ENCODE measurements at regions not wholly inside any gene's neighbourhood (a gene's known extent, or its start where the extent isn't known, plus 50 kb on each side); places are given as distances from the start of the nearest gene placed in this dataset.

- H3K9me3 Mint-ChIP-seq: peaks cover 0 to 12% (median 0%) of the 10 kb centered on the region in 5 donors
- Histone ChIP-seq H3K4me1 (ENCODE audit: insufficient read depth, low read length) (peaks cover 4% of the 10 kb centered on the region), H3K27ac (ENCODE audit: low read depth, low read length) (no peak overlapping the region), H3K36me3 (ENCODE audit: insufficient read depth, low read length) (no peaks in the 10 kb centered on the region), H3K9me3 (ENCODE audit: low read length) (no peaks in the 10 kb centered on the region), H3K27me3 (ENCODE audit: insufficient read depth, low read length, poor library complexity, severe bottlenecking) (peaks cover 11% of the 10 kb centered on the region), H3K4me3 (ENCODE audit: low read length) (no peak overlapping the region)
- H3K4me3 Mint-ChIP-seq: peak overlapping the region in 6 of 7 donors; percentile 62 to 78 (median 72)
- ChIA-PET POLR2A (no interaction called here), CTCF (no interaction called here)
- no peaks in the 10 kb centered on the region for H3K36me3 Mint-ChIP-seq
- H3K27me3 Mint-ChIP-seq: peaks cover 32 to 65% of the 10 kb centered on the region in 2 donors
- peaks cover 12 to 22% (median 21%) of the 10 kb centered on the region in 3 donors for H3K4me1 Mint-ChIP-seq
- H3K27ac Mint-ChIP-seq: no peak overlapping the region
- no peak for DNase-seq
Observed at GRCh38 chr1:218164930-218165700, 120.0 kb upstream of the RRP15 start.

- ChIA-PET CTCF (no interaction called here), POLR2A (no interaction called here)
- H3K9me3 Mint-ChIP-seq: peaks cover 0 to 12% (median 0%) of the 10 kb centered on the region in 5 donors
- no peaks in the 10 kb centered on the region for H3K9me3 ChIP-seq (ENCODE audit: low read length)
- no peak for DNase-seq
- H3K27me3 ChIP-seq (ENCODE audit: insufficient read depth, low read length, poor library complexity, severe bottlenecking): peaks cover 11% of the 10 kb centered on the region
- no peak overlapping the region for H3K4me3 ChIP-seq (ENCODE audit: low read length)
- no peaks in the 10 kb centered on the region for H3K36me3 ChIP-seq (ENCODE audit: insufficient read depth, low read length)
- peak overlapping the region; percentile 18 to 78 (median 67) for H3K4me3 Mint-ChIP-seq
- peaks cover 32 to 61% of the 10 kb centered on the region in 2 donors for H3K27me3 Mint-ChIP-seq
- peaks cover 4% of the 10 kb centered on the region for H3K4me1 ChIP-seq (ENCODE audit: insufficient read depth, low read length)
- peaks cover 12 to 22% (median 21%) of the 10 kb centered on the region in 3 donors for H3K4me1 Mint-ChIP-seq
- no peak overlapping the region for H3K27ac ChIP-seq (ENCODE audit: low read depth, low read length)
- no peaks in the 10 kb centered on the region for H3K36me3 Mint-ChIP-seq
- H3K27ac Mint-ChIP-seq: peak overlapping the region in 1 of 8 donors; percentile 54
Observed at GRCh38 chr1:218165701-218166114, 119.4 kb upstream of the RRP15 start.

- no peak overlapping the region for H3K27ac Mint-ChIP-seq
- H3K4me1 ChIP-seq (ENCODE audit: insufficient read depth, low read length): peaks cover 4% of the 10 kb centered on the region
- CTCF ChIA-PET: no interaction called here
- H3K4me1 Mint-ChIP-seq: peaks cover 12 to 26% (median 21%) of the 10 kb centered on the region in 3 donors
- H3K27ac ChIP-seq (ENCODE audit: low read depth, low read length): no peak overlapping the region
- peaks cover 32 to 62% of the 10 kb centered on the region in 2 donors for H3K27me3 Mint-ChIP-seq
- H3K27me3 ChIP-seq (ENCODE audit: insufficient read depth, low read length, poor library complexity, severe bottlenecking): peaks cover 11% of the 10 kb centered on the region
- no peak for DNase-seq
- no peak overlapping the region for H3K4me3 ChIP-seq (ENCODE audit: low read length)
- H3K9me3 ChIP-seq (ENCODE audit: low read length): no peaks in the 10 kb centered on the region
- H3K36me3 Mint-ChIP-seq: no peaks in the 10 kb centered on the region
- no peaks in the 10 kb centered on the region for H3K36me3 ChIP-seq (ENCODE audit: insufficient read depth, low read length)
- H3K9me3 Mint-ChIP-seq: peaks cover 0 to 12% (median 0%) of the 10 kb centered on the region in 5 donors
- H3K4me3 Mint-ChIP-seq: peak overlapping the region; percentile 16 to 78 (median 62)
- POLR2A ChIA-PET: interaction anchor here (0.6 kb wide), 1 partner anchor 20 kb away, joined by 3 read pairs; no protein-coding TSS in a partner anchor
Observed at GRCh38 chr1:218166268-218166945, 118.7 kb upstream of the RRP15 start.

- no peaks in the 10 kb centered on the region for H3K4me1 ChIP-seq (ENCODE audit: insufficient read depth, low read length)
- H3K4me3 ChIP-seq (ENCODE audit: low read length): no peak overlapping the region
- peaks cover 0 to 4% (median 0%) of the 10 kb centered on the region in 5 donors for H3K9me3 Mint-ChIP-seq
- peaks cover 4% of the 10 kb centered on the region for H3K27me3 ChIP-seq (ENCODE audit: insufficient read depth, low read length, poor library complexity, severe bottlenecking)
- ChIA-PET CTCF (no interaction called here), POLR2A (no interaction called here)
- H3K27ac ChIP-seq (ENCODE audit: low read depth, low read length): no peak overlapping the region
- H3K36me3 Mint-ChIP-seq: no peaks in the 10 kb centered on the region
- no peak for DNase-seq
- H3K27ac Mint-ChIP-seq: no peak overlapping the region
- peaks cover 6 to 32% of the 10 kb centered on the region in 2 donors for H3K27me3 Mint-ChIP-seq
- H3K4me1 Mint-ChIP-seq: peaks cover 0 to 6% (median 0%) of the 10 kb centered on the region in 3 donors
- no peaks in the 10 kb centered on the region for H3K9me3 ChIP-seq (ENCODE audit: low read length)
- H3K36me3 ChIP-seq (ENCODE audit: insufficient read depth, low read length): no peaks in the 10 kb centered on the region
- H3K4me3 Mint-ChIP-seq: no peak overlapping the region
Observed at GRCh38 chr1:218171302-218171893, 113.7 kb upstream of the RRP15 start.

- H3K27me3 Mint-ChIP-seq: peaks cover 0 to 3% of the 10 kb centered on the region in 2 donors
- H3K9me3 Mint-ChIP-seq: no peaks in the 10 kb centered on the region
- Histone ChIP-seq H3K27me3 (ENCODE audit: insufficient read depth, low read length, poor library complexity, severe bottlenecking) (no peaks in the 10 kb centered on the region), H3K4me3 (ENCODE audit: low read length) (no peak overlapping the region), H3K27ac (ENCODE audit: low read depth, low read length) (no peak overlapping the region), H3K36me3 (ENCODE audit: insufficient read depth, low read length) (no peaks in the 10 kb centered on the region), H3K4me1 (ENCODE audit: insufficient read depth, low read length) (no peaks in the 10 kb centered on the region), H3K9me3 (ENCODE audit: low read length) (no peaks in the 10 kb centered on the region)
- H3K27ac Mint-ChIP-seq: no peak overlapping the region
- no peaks in the 10 kb centered on the region for H3K4me1 Mint-ChIP-seq
- no peak overlapping the region for H3K4me3 Mint-ChIP-seq
- ChIA-PET POLR2A (no interaction called here), CTCF (no interaction called here)
- DNase-seq: no peak
- H3K36me3 Mint-ChIP-seq: no peaks in the 10 kb centered on the region
Observed at GRCh38 chr1:218182455-218182854, 102.6 kb upstream of the RRP15 start.

GRCh38 chr1:218200979-218201378 is 84.1 kb upstream of the RRP15 start:
- no peak for DNase-seq
- Mint-ChIP-seq H3K27me3 (peaks cover 0 to 3% of the 10 kb centered on the region in 2 donors), H3K36me3 (no peaks in the 10 kb centered on the region), H3K4me1 (no peaks in the 10 kb centered on the region), H3K4me3 (no peak overlapping the region), H3K27ac (no peak overlapping the region), H3K9me3 (peaks cover 0 to 6% (median 2%) of the 10 kb centered on the region in 5 donors)
- Histone ChIP-seq H3K27me3 (ENCODE audit: insufficient read depth, low read length, poor library complexity, severe bottlenecking) (no peaks in the 10 kb centered on the region), H3K4me3 (ENCODE audit: low read length) (no peak overlapping the region), H3K9me3 (ENCODE audit: low read length) (no peaks in the 10 kb centered on the region), H3K4me1 (ENCODE audit: insufficient read depth, low read length) (no peaks in the 10 kb centered on the region), H3K27ac (ENCODE audit: low read depth, low read length) (no peak overlapping the region), H3K36me3 (ENCODE audit: insufficient read depth, low read length) (no peaks in the 10 kb centered on the region)
- POLR2A ChIA-PET: no interaction called here
- CTCF ChIA-PET: no interaction called here

GRCh38 chr1:218201601-218202000 is 83.5 kb upstream of the RRP15 start:
- Mint-ChIP-seq H3K36me3 (no peaks in the 10 kb centered on the region), H3K27me3 (peaks cover 0 to 3% of the 10 kb centered on the region in 2 donors), H3K4me3 (no peak overlapping the region), H3K27ac (no peak overlapping the region), H3K9me3 (peaks cover 0 to 6% (median 0%) of the 10 kb centered on the region in 5 donors), H3K4me1 (no peaks in the 10 kb centered on the region)
- POLR2A ChIA-PET: no interaction called here
- CTCF ChIA-PET: no interaction called here
- Histone ChIP-seq H3K4me1 (ENCODE audit: insufficient read depth, low read length) (no peaks in the 10 kb centered on the region), H3K4me3 (ENCODE audit: low read length) (no peak overlapping the region), H3K27me3 (ENCODE audit: insufficient read depth, low read length, poor library complexity, severe bottlenecking) (no peaks in the 10 kb centered on the region), H3K36me3 (ENCODE audit: insufficient read depth, low read length) (no peaks in the 10 kb centered on the region), H3K9me3 (ENCODE audit: low read length) (no peaks in the 10 kb centered on the region), H3K27ac (ENCODE audit: low read depth, low read length) (no peak overlapping the region)
- DNase-seq: no peak

GRCh38 chr1:218205721-218206120 is 79.4 kb upstream of the RRP15 start:
- Mint-ChIP-seq H3K27me3 (peaks cover 3 to 10% of the 10 kb centered on the region in 2 donors), H3K4me1 (no peaks in the 10 kb centered on the region), H3K9me3 (peaks cover 0 to 8% (median 0%) of the 10 kb centered on the region in 5 donors), H3K4me3 (peak overlapping the region in 1 of 7 donors; percentile 71), H3K27ac (no peak overlapping the region), H3K36me3 (no peaks in the 10 kb centered on the region)
- no peak for DNase-seq
- H3K36me3 ChIP-seq (ENCODE audit: insufficient read depth, low read length): no peaks in the 10 kb centered on the region
- H3K27ac ChIP-seq (ENCODE audit: low read depth, low read length): no peak overlapping the region
- ChIA-PET CTCF (no interaction called here), POLR2A (no interaction called here)
- no peaks in the 10 kb centered on the region for H3K9me3 ChIP-seq (ENCODE audit: low read length)
- no peaks in the 10 kb centered on the region for H3K27me3 ChIP-seq (ENCODE audit: insufficient read depth, low read length, poor library complexity, severe bottlenecking)
- no peak overlapping the region for H3K4me3 ChIP-seq (ENCODE audit: low read length)
- H3K4me1 ChIP-seq (ENCODE audit: insufficient read depth, low read length): no peaks in the 10 kb centered on the region

Measured in CD8-positive, alpha-beta memory T cell (primary cell).